Trophoblast cell (in vitro differentiated cells and primary cell): ENCODE measurements at regions not wholly inside any gene's neighbourhood (a gene's known extent, or its start where the extent isn't known, plus 50 kb on each side); places are given as distances from the start of the nearest gene placed in this dataset.

Experiments
- DNase-seq, 2 donors: peaks; one replicate each; pipeline ENCODE4 v3.0.0-alpha.2; 2016
- H2AFZ ChIP-seq: 2 replicates; pipeline ENCODE4 v1.6.1; 2013; ENCODE audit warnings: low read length, moderate library complexity, mild to moderate bottlenecking; ENCODE audit not compliant: insufficient read depth, poor library complexity
- H2AK5ac ChIP-seq: 2 replicates; pipeline ENCODE4 v1.6.1; 2013; ENCODE audit warnings: mild to moderate bottlenecking, low read length
- H2BK120ac ChIP-seq: 2 replicates; pipeline ENCODE4 v1.6.1; 2013; ENCODE audit warnings: low read length, mild to moderate bottlenecking, moderate library complexity; ENCODE audit not compliant: insufficient read depth, poor library complexity
- H2BK12ac ChIP-seq: 2 replicates; pipeline ENCODE4 v1.6.1; 2013; ENCODE audit warnings: mild to moderate bottlenecking, low read length, moderate library complexity
- H2BK5ac ChIP-seq: 2 replicates; pipeline ENCODE4 v1.6.1; 2013; ENCODE audit warnings: low read length, low read depth, moderate library complexity, mild to moderate bottlenecking; ENCODE audit not compliant: poor library complexity
- H3K14ac ChIP-seq: 2 replicates; pipeline ENCODE4 v1.6.1; 2013; ENCODE audit warnings: mild to moderate bottlenecking, low read length
- H3K18ac ChIP-seq: 2 replicates; pipeline ENCODE4 v1.6.1; 2013; ENCODE audit warnings: mild to moderate bottlenecking, low read length
- H3K23ac ChIP-seq: 2 replicates; pipeline ENCODE4 v1.6.1; 2013; ENCODE audit warnings: low read length
- H3K27ac ChIP-seq: 2 replicates; pipeline ENCODE4 v1.5.1; 2013; ENCODE audit warnings: low read depth, mild to moderate bottlenecking, inconsistent platforms, low read length, moderate library complexity
- H3K27me3 ChIP-seq: 2 replicates; pipeline ENCODE4 v1.6.1; 2013; ENCODE audit warnings: inconsistent platforms, mild to moderate bottlenecking, low read length, moderate library complexity; ENCODE audit not compliant: insufficient read depth
- H3K36me3 ChIP-seq, 2 experiments: 1 replicate in 1 of 2; 2 replicates in 1 of 2; pipeline ENCODE4 v1.6.1; 2013; ENCODE audit warnings: low read length in 2 of 2, mild to moderate bottlenecking in 2 of 2, moderate library complexity in 1 of 2; ENCODE audit not compliant: insufficient read depth in 2 of 2, control insufficient read depth in 1 of 2
- H3K4ac ChIP-seq: 2 replicates; pipeline ENCODE4 v1.6.1; 2013; ENCODE audit warnings: low read depth, mild to moderate bottlenecking, low read length, moderate library complexity
- H3K4me1 ChIP-seq, 2 experiments: 1 replicate in 1 of 2; 2 replicates in 1 of 2; pipeline ENCODE4 v1.6.1; 2013; ENCODE audit warnings: low read length in 2 of 2, mild to moderate bottlenecking in 2 of 2, moderate library complexity in 1 of 2; ENCODE audit not compliant: insufficient read depth in 2 of 2, control insufficient read depth in 1 of 2
- H3K4me2 ChIP-seq: 2 replicates; pipeline ENCODE4 v1.6.1; 2013; ENCODE audit warnings: inconsistent platforms, mild to moderate bottlenecking, low read length, moderate library complexity
- H3K4me3 ChIP-seq: 2 replicates; pipeline ENCODE4 v1.5.1; 2013; ENCODE audit warnings: mild to moderate bottlenecking, low read depth, low read length, inconsistent platforms
- H3K79me1 ChIP-seq: one replicate; pipeline ENCODE4 v1.6.1; 2013; ENCODE audit warnings: low read length
- H3K79me2 ChIP-seq: 2 replicates; pipeline ENCODE4 v1.6.1; 2013; ENCODE audit warnings: low read length, mild to moderate bottlenecking; ENCODE audit not compliant: control insufficient read depth, insufficient read depth, poor library complexity
- H3K9ac ChIP-seq: 2 replicates; pipeline ENCODE4 v1.6.1; 2013; ENCODE audit warnings: mild to moderate bottlenecking, low read length
- H3K9me3 ChIP-seq: 2 replicates; pipeline ENCODE4 v1.6.1; 2013; ENCODE audit warnings: low read depth, mild to moderate bottlenecking, control low read depth, inconsistent platforms, low read length; ENCODE audit not compliant: insufficient read depth
- H4K12ac ChIP-seq: 2 replicates; pipeline ENCODE4 v1.6.1; 2013; ENCODE audit warnings: low read depth, mild to moderate bottlenecking, low read length, moderate library complexity
- H4K8ac ChIP-seq: 2 replicates; pipeline ENCODE4 v1.6.1; 2013; ENCODE audit warnings: low read depth, mild to moderate bottlenecking, low read length, moderate library complexity
- H4K91ac ChIP-seq: one replicate; pipeline ENCODE4 v1.6.1; 2013; ENCODE audit warnings: low read depth, mild to moderate bottlenecking, low read length, moderate library complexity
- WGBS: extraction: QIAGEN DNeasy Blood & Tissue Kit; methylation state at CpG from one replicate; pipeline ENCODE4 v1.1.7; 2013; ENCODE audit warnings: missing lambda C conversion rate; ENCODE audit not compliant: insufficient read length, insufficient coverage; ENCODE audit errors: extremely low coverage; 5-methylcytosine and 5-hydroxymethylcytosine counted together

GRCh38 chr2:200757399-200757798 lies 54.3 kb upstream of the BZW1 start:
- Histone ChIP-seq H3K4me2 (no peak overlapping the region), H4K91ac (peak overlapping the region; percentile 42), H2BK5ac (no peak overlapping the region), H2BK12ac (peak overlapping the region; percentile 45), H3K27me3 (no peaks in the 10 kb centered on the region), H3K18ac (no peak overlapping the region), H3K36me3 (no peaks in the 10 kb centered on the region), H3K4me1 (peaks cover 7 to 8% of the 10 kb centered on the region in 2 experiments), H3K79me2 (no peaks in the 10 kb centered on the region), H3K9ac (no peak overlapping the region), H4K12ac (no peak overlapping the region), H4K8ac (no peak overlapping the region), H3K79me1 (peaks cover 2% of the 10 kb centered on the region), H3K27ac (peak overlapping the region; percentile 48), H3K4me3 (no peak overlapping the region), H3K4ac (no peak overlapping the region), H2AFZ (no peak overlapping the region), H3K14ac (no peak overlapping the region), H3K9me3 (no peaks in the 10 kb centered on the region), H3K23ac (no peak overlapping the region), H2AK5ac (no peak overlapping the region), H2BK120ac (no peak overlapping the region)
- DNase-seq, result peak in 1 of 2 donors; percentile 24
- WGBS, result no CpG with 5 or more reads among the region's 4 CpGs

- Histone ChIP-seq H3K23ac (no peak overlapping the region), H2BK5ac (no peak overlapping the region), H4K12ac (no peak overlapping the region), H3K9me3 (no peaks in the 10 kb centered on the region), H4K8ac (no peak overlapping the region), H3K36me3 (no peaks in the 10 kb centered on the region), H2BK12ac (no peak overlapping the region), H3K4me3 (no peak overlapping the region), H3K18ac (no peak overlapping the region), H4K91ac (no peak overlapping the region), H3K4me2 (no peak overlapping the region), H3K4me1 (peaks cover 7 to 8% of the 10 kb centered on the region in 2 experiments), H3K79me1 (peaks cover 2% of the 10 kb centered on the region), H3K4ac (no peak overlapping the region), H2AFZ (no peak overlapping the region), H3K14ac (no peak overlapping the region), H3K9ac (no peak overlapping the region), H2BK120ac (no peak overlapping the region), H2AK5ac (no peak overlapping the region), H3K79me2 (no peaks in the 10 kb centered on the region), H3K27me3 (no peaks in the 10 kb centered on the region), H3K27ac (no peak overlapping the region)
- DNase-seq, result peak in 1 of 2 donors; percentile 25
- no CpG with 5 or more reads among the region's 4 CpGs for WGBS
Observed at GRCh38 chr2:200758341-200758740, 53.4 kb upstream of the BZW1 start.

GRCh38 chr2:200761266-200761665 lies 50.4 kb upstream of the BZW1 start:
- H4K91ac ChIP-seq, result no peak overlapping the region
- no peaks in the 10 kb centered on the region for H3K27me3 ChIP-seq
- no peaks in the 10 kb centered on the region for H3K9me3 ChIP-seq
- H3K4me1 ChIP-seq, result peaks cover 10 to 12% of the 10 kb centered on the region in 2 experiments
- H2AK5ac ChIP-seq, result no peak overlapping the region
- no peak overlapping the region for H2AFZ ChIP-seq
- no peak overlapping the region for H3K9ac ChIP-seq
- no peak overlapping the region for H2BK5ac ChIP-seq
- no peak overlapping the region for H3K27ac ChIP-seq
- H3K23ac ChIP-seq, result no peak overlapping the region
- no peak overlapping the region for H3K4me3 ChIP-seq
- H3K79me2 ChIP-seq, result no peaks in the 10 kb centered on the region
- H2BK12ac ChIP-seq, result no peak overlapping the region
- no peak overlapping the region for H3K4me2 ChIP-seq
- H2BK120ac ChIP-seq, result no peak overlapping the region
- H3K36me3 ChIP-seq, result no peaks in the 10 kb centered on the region
- WGBS, result no CpG with 5 or more reads among the region's 1 CpG
- H3K4ac ChIP-seq, result no peak overlapping the region
- no peaks in the 10 kb centered on the region for H3K79me1 ChIP-seq
- H4K8ac ChIP-seq, result no peak overlapping the region
- no peak overlapping the region for H4K12ac ChIP-seq
- no peak overlapping the region for H3K14ac ChIP-seq
- H3K18ac ChIP-seq, result no peak overlapping the region
- DNase-seq, result no peak
